ENCODE measurements at regions not wholly inside any gene's neighbourhood (a gene's known extent, or its start where the extent isn't known, plus 50 kb on each side); places are given as distances from the start of the nearest gene placed in this dataset.

DNA sequence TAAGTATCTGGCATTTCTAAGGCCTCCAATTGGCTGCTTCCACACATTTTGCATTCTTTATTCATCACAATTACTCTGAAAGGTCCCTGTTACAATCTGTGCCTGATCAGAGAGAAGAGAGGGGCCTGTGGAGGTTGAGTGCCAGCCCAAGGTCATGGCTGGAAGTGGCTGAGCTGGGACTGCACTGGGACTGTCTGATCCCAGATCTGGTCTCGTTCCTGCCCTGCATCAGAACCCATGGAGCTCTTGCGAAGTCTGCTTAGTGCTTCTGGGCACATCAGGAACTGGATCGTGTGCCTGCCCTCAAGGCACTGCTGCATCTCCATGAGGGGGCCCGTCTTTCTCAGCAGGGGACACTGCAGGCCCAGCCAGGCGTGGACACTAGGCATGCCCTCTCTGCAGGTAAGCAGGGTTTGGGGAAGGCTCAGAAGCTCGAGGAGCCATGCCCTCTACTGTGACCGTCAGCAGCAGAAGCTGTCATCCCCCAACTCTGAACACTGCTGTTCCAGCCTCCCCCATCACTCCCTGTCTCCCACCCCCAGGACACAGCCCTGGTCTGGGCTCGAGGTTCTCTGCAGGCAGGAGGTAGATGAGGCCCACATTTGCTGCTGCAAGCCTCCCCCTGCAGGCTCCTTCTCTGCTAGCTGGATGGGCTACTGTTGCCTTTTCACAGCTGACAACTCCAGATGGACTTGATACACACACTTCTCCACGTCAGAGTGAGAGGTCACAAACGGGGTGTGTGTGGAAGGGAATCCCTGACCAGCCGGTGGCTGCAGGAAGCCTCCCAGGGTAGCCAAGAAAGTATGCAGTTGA lies 96.5 kb upstream of the PRR23E start:
- no peaks in the 10 kb centered on the region for H3K27me3 ChIP-seq
- TF ChIP-seq, protein P1, sequence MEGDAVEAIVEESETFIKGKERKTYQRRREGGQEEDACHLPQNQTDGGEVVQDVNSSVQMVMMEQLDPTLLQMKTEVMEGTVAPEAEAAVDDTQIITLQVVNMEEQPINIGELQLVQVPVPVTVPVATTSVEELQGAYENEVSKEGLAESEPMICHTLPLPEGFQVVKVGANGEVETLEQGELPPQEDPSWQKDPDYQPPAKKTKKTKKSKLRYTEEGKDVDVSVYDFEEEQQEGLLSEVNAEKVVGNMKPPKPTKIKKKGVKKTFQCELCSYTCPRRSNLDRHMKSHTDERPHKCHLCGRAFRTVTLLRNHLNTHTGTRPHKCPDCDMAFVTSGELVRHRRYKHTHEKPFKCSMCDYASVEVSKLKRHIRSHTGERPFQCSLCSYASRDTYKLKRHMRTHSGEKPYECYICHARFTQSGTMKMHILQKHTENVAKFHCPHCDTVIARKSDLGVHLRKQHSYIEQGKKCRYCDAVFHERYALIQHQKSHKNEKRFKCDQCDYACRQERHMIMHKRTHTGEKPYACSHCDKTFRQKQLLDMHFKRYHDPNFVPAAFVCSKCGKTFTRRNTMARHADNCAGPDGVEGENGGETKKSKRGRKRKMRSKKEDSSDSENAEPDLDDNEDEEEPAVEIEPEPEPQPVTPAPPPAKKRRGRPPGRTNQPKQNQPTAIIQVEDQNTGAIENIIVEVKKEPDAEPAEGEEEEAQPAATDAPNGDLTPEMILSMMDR (IDR thresholded peaks at IDR 0.05; ENCODE audit: low read depth, low read length): no peak
- H3K36me3 ChIP-seq: no peaks in the 10 kb centered on the region
- no peak overlapping the region for H3K4me3 ChIP-seq (ENCODE audit: low read depth, low read length)
- no peak for DNase-seq
- H3K9me3 ChIP-seq: no peaks in the 10 kb centered on the region; the same call in 1 of the 2 replicates
- no peaks in the 10 kb centered on the region; the same call in none of the 2 replicates for H3K4me1 ChIP-seq

DNA sequence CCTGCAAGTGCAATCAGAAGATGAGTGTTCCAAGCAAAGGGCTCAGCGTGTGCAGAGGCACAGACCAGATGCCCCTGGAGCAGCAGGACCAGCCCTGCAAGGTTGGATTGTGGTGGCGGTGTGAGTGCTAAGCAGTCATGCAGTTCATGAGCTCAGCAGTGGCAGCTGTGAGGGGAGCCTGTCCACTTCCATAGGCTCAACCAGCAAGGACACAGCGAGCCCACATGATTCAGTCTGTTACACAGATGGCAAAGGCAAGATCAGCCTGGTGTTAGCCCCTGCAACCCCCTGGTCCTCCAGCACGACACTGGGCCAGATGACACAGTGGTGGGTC lies 95.9 kb upstream of the PRR23E start:
- Histone ChIP-seq H3K27me3 (no peaks in the 10 kb centered on the region), H3K4me3 (ENCODE audit: low read depth, low read length) (no peak overlapping the region), H3K36me3 (no peaks in the 10 kb centered on the region), H3K4me1 (no peaks in the 10 kb centered on the region; the same call in none of the 2 replicates), H3K9me3 (no peaks in the 10 kb centered on the region; the same call in 1 of the 2 replicates)
- DNase-seq: no peak
- TF ChIP-seq, protein P1 (IDR thresholded peaks at IDR 0.05; ENCODE audit: low read depth, low read length): no peak

DNA sequence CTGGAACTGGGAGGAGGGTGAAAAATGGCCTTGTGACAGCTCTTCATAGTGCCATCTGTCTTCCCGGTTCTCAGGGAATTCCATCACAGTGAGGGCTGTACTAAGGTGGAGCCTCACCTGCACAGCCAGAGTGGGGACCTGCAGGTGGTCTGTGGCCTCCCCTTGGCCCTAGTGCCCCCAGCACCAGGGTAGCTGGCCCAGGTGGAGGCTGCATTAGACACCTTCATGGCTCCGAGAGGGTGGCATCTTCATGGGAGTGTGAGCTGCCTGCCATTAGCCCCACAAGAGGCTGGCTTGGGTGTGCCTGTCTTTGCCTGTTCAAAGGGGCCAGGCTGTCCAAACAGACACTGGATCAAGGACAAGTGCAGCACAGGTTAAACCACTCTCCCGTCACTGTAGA lies 95.5 kb upstream of the PRR23E start:
- no peak for DNase-seq
- Histone ChIP-seq H3K4me3 (ENCODE audit: low read depth, low read length) (no peak overlapping the region), H3K4me1 (no peaks in the 10 kb centered on the region; the same call in none of the 2 replicates), H3K9me3 (no peaks in the 10 kb centered on the region; the same call in 1 of the 2 replicates), H3K36me3 (no peaks in the 10 kb centered on the region), H3K27me3 (no peaks in the 10 kb centered on the region)
- TF ChIP-seq, protein P1 (IDR thresholded peaks at IDR 0.05; ENCODE audit: low read depth, low read length): no peak

DNA sequence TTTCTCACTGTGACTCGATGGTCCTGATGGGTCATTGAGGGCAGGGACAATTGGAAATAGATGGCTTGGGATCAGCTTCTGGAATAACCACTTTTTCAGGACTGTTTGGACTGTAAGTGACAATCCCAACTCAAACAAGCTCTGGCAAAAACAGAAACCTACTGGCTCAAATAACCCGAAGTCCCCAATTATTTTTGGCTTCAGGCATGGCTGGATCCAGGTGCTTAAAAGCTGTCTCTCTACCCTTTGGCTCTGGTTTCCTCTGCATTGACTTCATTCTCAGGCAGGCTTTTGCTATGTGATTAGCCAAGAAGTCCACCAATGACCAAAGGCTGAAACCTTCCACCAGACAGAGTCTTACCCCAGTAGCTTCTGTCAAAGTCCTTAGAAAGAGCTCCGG lies 92.9 kb upstream of the PRR23E start:
- Histone ChIP-seq H3K4me1 (no peaks in the 10 kb centered on the region; the same call in none of the 2 replicates), H3K36me3 (no peaks in the 10 kb centered on the region), H3K9me3 (no peaks in the 10 kb centered on the region; the same call in 1 of the 2 replicates), H3K4me3 (ENCODE audit: low read depth, low read length) (no peak overlapping the region), H3K27me3 (no peaks in the 10 kb centered on the region)
- no peak for DNase-seq
- TF ChIP-seq, protein P1 (IDR thresholded peaks at IDR 0.05; ENCODE audit: low read depth, low read length): no peak

DNA sequence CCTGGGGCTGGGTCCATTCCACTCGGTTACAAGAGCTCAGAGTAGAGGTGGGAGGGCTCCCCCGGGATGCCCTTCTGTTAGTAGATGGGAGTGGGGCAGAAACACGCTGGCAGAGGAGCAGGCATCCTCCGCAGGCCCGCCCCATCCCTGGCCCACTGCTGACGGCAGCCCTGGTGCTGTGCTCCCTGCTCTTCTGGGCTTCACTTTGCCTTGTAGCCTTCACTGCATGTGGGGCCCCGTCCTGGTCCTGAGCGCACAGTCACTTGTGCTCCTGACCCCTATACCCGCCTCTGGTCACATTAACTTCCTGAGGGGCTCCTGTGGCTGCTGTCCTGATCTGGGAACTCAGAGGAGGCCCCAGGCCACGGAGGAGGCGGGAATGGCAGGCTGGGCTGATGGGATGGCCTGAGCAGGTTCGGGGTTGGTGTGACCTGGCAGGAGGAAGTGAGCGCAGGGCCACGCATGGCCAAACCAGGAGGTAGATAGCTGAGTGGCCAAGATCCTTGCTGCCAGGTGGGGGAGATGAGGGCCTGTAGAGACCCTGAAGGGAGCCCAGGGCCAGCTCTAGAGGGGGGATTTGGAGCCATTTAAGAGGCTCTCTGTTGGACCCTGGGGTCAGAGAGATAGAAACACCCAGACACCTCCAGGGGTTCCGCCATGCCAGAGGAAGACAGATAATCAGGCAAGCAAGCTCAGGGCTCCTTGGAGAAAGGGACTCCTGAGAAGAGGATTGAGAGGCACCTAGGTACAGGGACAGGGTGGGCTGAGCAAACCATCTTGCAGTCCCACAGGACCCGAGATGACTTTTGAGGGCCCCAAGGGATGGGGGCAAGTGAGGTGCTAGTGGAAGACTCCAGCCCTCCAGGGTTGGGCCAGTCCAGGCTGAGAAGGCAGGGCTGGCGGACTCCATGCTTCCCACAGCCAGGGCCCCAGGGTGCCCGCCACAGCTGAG lies 92.2 kb upstream of the PRR23E start:
- no peaks in the 10 kb centered on the region; the same call in 1 of the 2 replicates for H3K9me3 ChIP-seq
- H3K27me3 ChIP-seq: no peaks in the 10 kb centered on the region
- no peaks in the 10 kb centered on the region for H3K36me3 ChIP-seq
- H3K4me3 ChIP-seq (ENCODE audit: low read depth, low read length): no peak overlapping the region
- no peaks in the 10 kb centered on the region; the same call in none of the 2 replicates for H3K4me1 ChIP-seq
- no peak for DNase-seq
- TF ChIP-seq, protein P1 (IDR thresholded peaks at IDR 0.05; ENCODE audit: low read depth, low read length): no peak

All from BE2C (cell line).